ENCODE measurements at regions not wholly inside any gene's neighbourhood (a gene's known extent, or its start where the extent isn't known, plus 50 kb on each side); places are given as distances from the start of the nearest gene placed in this dataset.

DNA sequence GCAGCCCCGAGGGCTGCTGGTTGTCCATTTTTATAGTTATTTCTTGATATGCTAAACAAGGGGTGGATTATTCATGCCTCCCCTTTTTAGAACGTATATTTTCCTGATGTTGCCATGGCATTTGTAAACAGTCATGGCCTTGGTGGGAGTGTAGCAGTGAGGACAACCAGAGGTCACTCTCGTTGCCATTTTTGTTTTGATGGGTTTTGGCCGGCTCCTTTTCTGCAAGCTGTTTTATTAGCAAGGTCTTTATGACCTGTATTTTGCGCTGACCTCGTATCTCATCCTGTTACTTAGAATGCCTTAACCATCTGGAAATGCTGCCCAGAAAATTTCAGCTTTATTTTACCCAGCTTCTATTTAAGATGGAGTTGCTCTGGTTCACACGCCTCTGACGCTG, 825.8 kb upstream of the CDH2 start:
- TF ChIP-seq, protein P1, sequence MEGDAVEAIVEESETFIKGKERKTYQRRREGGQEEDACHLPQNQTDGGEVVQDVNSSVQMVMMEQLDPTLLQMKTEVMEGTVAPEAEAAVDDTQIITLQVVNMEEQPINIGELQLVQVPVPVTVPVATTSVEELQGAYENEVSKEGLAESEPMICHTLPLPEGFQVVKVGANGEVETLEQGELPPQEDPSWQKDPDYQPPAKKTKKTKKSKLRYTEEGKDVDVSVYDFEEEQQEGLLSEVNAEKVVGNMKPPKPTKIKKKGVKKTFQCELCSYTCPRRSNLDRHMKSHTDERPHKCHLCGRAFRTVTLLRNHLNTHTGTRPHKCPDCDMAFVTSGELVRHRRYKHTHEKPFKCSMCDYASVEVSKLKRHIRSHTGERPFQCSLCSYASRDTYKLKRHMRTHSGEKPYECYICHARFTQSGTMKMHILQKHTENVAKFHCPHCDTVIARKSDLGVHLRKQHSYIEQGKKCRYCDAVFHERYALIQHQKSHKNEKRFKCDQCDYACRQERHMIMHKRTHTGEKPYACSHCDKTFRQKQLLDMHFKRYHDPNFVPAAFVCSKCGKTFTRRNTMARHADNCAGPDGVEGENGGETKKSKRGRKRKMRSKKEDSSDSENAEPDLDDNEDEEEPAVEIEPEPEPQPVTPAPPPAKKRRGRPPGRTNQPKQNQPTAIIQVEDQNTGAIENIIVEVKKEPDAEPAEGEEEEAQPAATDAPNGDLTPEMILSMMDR (IDR thresholded peaks at IDR 0.05; ENCODE audit: insufficient read depth, low read length) = no peak
- TF ChIP-seq GABPA (IDR thresholded peaks at IDR 0.05; ENCODE audit: low read depth) = no peak
- TF ChIP-seq POLR2AphosphoS5 (IDR thresholded peaks at IDR 0.05; ENCODE audit: low read depth) = no peak
